ENCODE measurements at regions not wholly inside any gene's neighbourhood (a gene's known extent, or its start where the extent isn't known, plus 50 kb on each side); places are given as distances from the start of the nearest gene placed in this dataset.
"Not testable (repeated sequence)": the region's sequence is repeated elsewhere in the genome, so short reads cannot be mapped to it uniquely, and the experiment has no call there.

- DNase-seq = no peak
Measured at GRCh38 chr16:14384745-14385144, 245.3 kb downstream of the PARN start.

DNA sequence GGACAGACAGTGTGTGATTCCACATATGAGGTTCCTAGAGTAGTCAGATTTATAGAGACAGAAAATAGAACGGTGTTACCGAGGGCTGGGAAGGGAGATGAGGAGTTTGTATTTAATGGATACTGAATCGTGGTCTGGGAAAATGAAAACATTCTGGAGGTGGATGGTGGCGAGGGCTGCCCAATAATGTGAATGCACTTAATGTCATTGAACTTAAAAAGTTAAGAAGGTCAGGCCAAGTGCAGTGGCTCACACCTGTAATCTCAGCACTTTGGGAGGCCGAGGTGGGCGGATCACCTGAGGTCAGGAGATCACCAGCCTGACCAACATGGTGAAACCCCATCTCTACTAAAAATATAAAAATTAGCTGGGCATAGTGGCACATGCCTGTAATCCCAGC is 246.2 kb downstream of the PARN start:
- not testable (repeated sequence) for DNase-seq

DNA sequence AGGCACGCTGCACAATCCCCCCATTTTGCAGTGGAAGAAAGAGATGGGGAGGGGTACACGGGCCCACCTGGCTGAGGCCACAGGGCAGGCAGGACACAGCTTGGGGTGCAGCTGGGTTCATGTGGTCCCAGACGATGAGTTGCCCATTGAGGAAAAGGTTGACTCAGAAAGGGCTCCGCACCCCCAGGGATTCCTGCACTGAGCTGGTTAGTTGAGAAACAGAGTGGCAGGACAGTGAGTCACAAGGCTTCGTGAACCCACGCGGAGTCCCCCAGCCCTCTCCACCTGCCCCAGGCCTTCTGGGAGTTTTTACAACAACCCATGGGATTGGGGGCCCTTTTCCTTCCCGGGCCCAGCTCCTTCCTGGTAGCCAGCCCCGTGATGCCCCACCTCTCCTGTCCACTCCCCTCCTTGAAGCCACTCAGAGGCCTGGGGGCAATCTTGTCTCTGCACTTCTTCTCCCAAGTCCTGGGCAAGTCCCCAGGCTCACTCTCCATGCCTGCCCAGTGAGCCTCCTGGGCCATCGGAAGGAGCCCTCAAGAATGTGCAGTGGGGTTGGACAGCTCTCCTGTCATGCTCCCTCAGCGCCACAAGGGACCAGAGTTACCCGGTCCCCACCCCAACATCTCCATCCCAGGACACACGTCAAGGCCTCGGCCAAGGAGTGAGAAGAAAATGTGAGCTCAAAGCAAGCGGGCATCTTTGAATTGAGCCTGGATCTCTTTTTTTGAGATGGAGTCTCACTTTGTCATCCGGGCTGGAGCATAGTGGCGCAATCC is 251.2 kb downstream of the PARN start:
- DNase-seq = no peak

- DNase-seq = no peak
Measured at GRCh38 chr16:14378131-14378551, 251.9 kb downstream of the PARN start.

GRCh38 chr16:14377326-14377725 is 252.7 kb downstream of the PARN start:
- DNase-seq = no peak

- DNase-seq = no peak
Measured at GRCh38 chr16:14375132-14375491, 254.9 kb downstream of the PARN start.

DNA sequence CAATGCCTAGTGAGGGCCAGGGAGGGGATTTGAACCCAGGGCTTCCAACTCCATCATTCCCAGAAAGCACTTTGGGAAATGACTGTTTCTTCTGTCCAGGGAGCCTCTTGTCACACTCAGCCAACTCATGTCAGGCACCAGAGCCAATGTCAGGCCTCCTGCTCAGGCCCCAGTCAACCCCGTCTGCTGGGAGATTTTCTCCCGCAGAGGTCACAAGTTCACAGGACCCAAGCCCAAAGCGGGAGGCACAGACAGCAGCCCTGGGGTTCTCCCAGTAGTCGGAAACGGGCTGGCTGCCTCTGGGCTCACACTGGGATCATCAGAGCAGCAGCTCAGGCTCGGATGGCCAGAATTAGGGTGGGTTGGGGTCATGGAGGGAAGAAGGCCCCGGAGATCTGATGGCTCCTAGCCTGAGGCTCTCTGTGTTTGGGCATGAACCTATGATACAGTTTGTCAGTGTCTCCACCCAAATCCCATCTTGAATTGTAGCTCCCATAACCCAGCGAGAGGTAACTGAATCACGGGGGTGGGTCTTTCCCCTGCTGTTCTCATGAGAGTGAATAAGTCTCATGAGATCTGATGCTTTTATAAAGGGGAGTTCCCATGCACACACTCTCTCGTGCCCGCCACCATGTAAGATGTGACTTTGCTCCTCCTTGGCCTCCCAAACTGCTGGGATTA is 255.5 kb downstream of the PARN start:
- DNase-seq = no peak

DNA sequence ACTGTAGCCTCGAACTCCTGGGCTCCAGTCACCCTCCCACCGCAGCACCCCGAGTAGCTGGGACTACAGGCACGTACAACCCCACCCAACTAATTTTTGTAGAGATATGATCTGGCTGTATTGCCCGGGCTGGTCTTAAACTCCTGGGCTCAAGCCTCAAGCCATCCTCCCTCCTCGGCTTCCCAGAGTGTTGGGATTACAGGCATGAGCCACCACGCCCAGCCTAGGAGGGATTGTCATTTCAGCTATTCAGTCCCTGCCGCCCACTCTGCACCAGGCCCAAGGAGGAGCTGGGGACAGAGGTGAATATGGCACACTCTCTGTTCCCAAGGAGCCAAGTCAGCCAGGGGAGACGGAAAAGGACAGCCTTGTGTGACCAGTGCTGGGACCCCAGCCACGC is 256.2 kb downstream of the PARN start:
- no peak for DNase-seq

GRCh38 chr16:14373406-14373805 is 256.7 kb downstream of the PARN start:
- no peak for DNase-seq

DNA sequence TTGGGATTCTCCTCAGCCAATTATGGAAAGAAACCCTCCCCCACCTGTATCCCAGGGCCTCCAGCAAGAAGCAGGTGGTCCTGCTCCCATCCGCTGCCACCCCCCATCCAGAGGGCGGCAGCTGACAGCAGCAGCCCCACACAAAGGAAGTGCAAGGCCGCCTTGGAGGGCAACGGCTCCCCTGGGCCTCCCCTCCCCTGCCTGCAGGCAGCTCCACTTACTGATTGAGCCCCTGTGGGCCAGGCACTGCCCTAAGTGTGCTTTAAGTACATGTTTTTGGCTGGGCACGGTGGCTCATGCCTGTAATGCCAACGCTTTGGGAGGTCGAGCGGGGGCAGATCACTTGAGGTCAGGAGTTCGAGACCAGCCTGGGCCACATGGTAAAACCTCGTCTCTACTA is 257.6 kb downstream of the PARN start:
- no peak for DNase-seq

DNA sequence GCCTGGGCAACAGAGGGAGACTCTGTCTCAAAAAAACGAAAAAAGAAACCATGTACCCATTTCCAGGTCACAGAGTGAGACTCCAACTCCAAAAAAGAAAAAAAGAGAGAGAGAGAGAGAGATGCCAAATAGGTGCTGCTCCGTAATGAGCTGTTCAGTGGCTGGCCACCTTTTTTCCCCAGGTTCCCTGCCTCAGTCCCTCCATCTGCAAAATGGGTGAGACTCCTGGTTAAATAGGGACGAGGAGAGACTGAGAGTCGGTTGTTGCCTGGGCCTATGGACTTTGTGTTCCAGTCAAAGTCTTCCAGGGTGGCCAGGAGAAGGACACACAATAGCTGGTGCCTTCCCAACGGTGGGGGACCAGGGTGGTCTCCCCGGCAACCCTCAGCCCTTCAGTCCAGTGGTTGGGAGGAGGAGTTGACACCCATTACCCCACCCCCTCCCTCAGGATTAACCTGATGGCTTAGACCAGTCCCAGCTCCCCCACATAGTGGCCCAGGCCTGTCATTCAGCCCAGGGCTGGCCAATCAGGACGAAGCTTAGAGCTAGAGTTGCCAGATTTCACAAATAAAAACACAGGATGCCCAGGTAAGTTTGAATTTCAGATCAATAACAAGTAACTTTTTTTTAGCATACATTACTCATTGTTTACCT is 258.2 kb downstream of the PARN start:
- no peak for DNase-seq

DNA sequence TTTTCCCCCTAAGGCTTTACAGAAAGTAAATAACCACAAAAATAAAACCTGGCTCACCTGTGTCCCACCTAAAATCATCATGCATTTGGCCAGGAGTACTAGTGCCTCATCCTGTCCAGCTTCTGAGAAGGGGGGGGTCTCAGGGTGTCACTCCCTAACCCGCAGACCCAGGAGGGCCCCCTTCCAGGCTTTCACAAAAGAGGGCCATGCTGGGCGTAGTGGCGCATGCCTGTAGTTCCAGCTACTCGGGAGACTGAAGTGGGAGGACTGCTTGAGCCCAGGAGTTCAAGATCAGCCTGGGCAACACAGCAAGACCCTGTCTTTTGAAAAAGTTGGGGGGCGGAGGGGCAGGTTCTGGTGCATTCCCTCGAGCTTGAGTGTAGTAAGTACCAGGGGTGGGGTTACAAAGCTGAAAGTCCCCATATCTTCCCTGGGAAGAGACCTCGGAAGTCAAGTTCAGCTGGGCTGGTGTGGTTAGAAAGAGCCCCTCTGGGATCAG is 259.3 kb downstream of the PARN start:
- DNase-seq = no peak

GRCh38 chr16:14369734-14370598 is 260.1 kb downstream of the PARN start:
- no peak for DNase-seq

GRCh38 chr16:14368399-14368798 is 261.7 kb downstream of the PARN start:
- no peak for DNase-seq

DNA sequence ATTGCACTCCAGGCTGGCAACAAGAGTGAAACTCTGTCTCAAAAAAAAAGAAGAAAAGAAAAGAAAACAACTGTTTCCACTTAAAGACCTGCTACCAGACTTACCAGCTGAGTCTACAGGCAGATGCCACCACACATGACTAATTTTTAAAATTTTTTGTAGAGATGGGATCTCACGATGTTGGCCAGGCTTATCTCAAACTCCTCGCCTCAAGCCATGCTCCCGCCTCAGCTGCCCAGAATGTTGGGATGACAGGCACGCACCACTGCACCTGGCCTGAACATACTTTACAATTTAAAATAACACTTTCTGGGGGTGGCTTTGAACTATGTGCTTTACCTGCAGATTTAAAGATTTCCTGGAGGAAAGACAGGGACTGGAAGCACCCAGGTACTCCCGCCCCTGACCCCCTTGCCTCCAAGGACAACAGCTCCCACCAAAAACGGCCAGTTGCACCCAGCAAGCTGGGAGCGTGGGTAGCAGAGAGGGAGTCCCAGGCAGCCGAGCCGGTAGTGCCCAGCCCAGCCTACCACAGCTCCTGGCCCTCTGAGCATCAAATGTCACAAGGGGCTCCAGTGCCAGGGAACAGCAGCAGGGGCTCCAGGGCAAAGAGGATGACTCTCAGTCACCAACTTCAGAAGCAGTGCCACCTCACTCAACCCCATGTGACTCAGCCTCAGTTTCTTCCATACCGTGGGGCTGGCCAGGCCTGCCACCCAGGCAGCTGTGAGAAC is 262.9 kb downstream of the PARN start:
- no peak for DNase-seq

- no peak for DNase-seq
Measured at GRCh38 chr16:14366447-14366846, 263.6 kb downstream of the PARN start.

GRCh38 chr16:14365200-14365851 is 264.7 kb downstream of the PARN start:
- DNase-seq = no peak

DNA sequence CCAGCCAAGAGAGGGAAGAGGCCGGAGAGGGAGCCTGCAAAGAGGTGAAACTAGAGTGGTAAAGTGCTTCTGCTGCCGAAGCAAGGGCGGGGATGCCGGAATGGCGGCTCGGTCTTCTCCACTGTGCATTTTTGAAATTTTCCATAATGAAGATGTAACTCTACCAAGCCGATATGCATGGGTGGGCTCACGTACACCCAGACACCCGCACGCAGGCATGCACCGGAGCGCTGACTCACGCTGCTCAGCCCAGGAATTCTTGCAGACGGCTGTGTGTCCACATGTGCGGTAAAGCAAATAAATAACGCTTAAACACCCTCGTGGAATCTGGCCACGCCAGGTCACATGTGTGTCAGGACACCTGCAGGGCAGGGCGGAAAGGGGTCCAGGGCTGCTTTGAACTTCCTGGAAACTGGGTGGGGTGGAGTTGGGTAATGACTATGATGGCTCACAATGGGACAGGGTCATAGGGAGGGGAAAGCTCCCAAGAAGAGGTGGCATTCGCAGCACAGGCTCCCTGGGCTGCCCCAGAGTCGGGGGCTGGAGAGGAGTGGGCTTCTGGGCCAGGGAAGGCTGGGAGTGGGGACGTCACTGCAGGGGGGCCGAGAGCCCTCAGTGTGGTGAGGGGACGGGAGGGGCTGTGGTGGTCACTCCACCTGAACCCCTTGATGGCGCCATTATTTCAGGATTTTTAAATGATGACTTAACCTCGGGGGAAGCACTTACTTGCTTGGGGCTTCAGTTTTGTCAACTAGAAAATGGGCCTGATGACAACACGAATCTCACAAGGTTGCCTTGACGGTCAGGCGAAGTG is 265.5 kb downstream of the PARN start:
- no peak for DNase-seq

GRCh38 chr16:14364112-14364385 is 266.0 kb downstream of the PARN start:
- no peak for DNase-seq

DNA sequence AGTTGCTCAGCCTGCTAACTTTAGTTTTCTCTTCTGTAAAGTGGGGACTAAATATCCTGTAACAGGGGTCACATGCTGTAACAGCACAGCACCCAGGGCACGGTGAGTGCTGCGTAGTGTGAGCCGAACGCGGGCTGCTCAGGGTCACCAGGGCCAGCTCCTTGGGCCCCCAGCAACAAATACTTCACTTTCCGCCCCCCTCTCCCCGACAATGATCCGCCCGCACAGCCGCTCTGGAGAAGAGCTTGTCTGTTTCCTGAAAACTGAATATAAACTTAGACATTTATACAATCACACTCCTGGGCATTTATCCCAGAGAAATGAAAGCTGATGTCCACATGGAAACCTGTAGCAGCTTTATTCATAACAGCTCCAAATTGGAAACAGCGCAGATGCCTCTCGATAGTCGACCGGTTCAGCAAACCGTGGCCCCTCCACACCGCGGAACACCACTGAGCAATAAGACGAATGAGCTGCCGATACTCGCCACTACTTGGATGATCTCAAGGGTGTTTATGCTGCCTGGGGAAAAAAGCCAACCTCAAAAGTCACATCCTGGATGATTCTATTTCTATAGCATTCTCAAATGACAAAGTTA is 267.2 kb downstream of the PARN start:
- DNase-seq = no peak

All from stimulated activated CD4-positive, alpha-beta T cell treated with anti-CD3 and anti-CD28 coated beads, Interleukin-12 subunit alpha, Interleukin-12 subunit beta, amount 100 ng/mL, for 4 hours (primary cell).